Panc1 (cell line): ENCODE measurements at regions not wholly inside any gene's neighbourhood (a gene's known extent, or its start where the extent isn't known, plus 50 kb on each side); places are given as distances from the start of the nearest gene placed in this dataset.

Experiments
- CTCF ChIP-seq: fragments of 450-650 bp; IDR thresholded peaks from 2 replicates; pipeline ENCODE4 v1.5.1; 2017; ENCODE audit warnings: mild to moderate bottlenecking
- POLR2AphosphoS5 ChIP-seq: IDR thresholded peaks from 2 replicates; pipeline ENCODE4 v1.6.1; 2012; ENCODE audit warnings: mild to moderate bottlenecking, low read depth, low read length, moderate library complexity

GRCh38 chr12:126830778-126831680 lies 1435.9 kb upstream of the TMEM132C start:
- TF ChIP-seq POLR2AphosphoS5 (no peak), CTCF (no peak)
